MCF 10A (cell line): ENCODE measurements at regions not wholly inside any gene's neighbourhood (a gene's known extent, or its start where the extent isn't known, plus 50 kb on each side); places are given as distances from the start of the nearest gene placed in this dataset.
"Not testable (repeated sequence)": the region's sequence is repeated elsewhere in the genome, so short reads cannot be mapped to it uniquely, and the experiment has no call there.

Source experiments
- BruUV-seq: library from RNA; stranded (reverse); fragments of 400-500 nt; replicated peaks from 2 replicates; lab custom pipeline; 2021; lab: Mats Ljungman, UMichigan
- CTCF ChIA-PET: fragments of 300-600 bp; sonication (Branson Sonifier 250); formaldehyde crosslinking; extraction: SDS; loops from one replicate; lab custom pipeline; 2021; ENCODE audit warnings: antibody characterized with exemption, inconsistent platforms; lab: Yijun Ruan, JAX
- POLR2A ChIA-PET: fragments of 300-600, 350-650 bp; sonication (Branson Sonifier 250); formaldehyde crosslinking; extraction: SDS; loops from one replicate; lab custom pipeline; 2020; ENCODE audit warnings: antibody characterized with exemption, inconsistent platforms; lab: Yijun Ruan, JAX
- DNase-seq: peaks from one replicate; pipeline ENCODE4 v3.0.0-alpha.2; 2018; ENCODE audit not compliant: unreplicated experiment
- H3K27ac Mint-ChIP-seq: one replicate; pipeline ENCODE4 v1.8.0; 2022; ENCODE audit warnings: mild to moderate bottlenecking, low read depth, mixed read lengths; ENCODE audit not compliant: unreplicated experiment
- H3K27me3 Mint-ChIP-seq: one replicate; pipeline ENCODE4 v1.8.0; 2022; ENCODE audit warnings: mixed read lengths; ENCODE audit not compliant: insufficient read depth, unreplicated experiment
- H3K36me3 Mint-ChIP-seq: one replicate; pipeline ENCODE4 v1.8.0; 2022; ENCODE audit warnings: mild to moderate bottlenecking, moderate library complexity, mixed read lengths; ENCODE audit not compliant: insufficient read depth, unreplicated experiment
- H3K4me1 Mint-ChIP-seq: one replicate; pipeline ENCODE4 v1.8.0; 2022; ENCODE audit warnings: mixed read lengths; ENCODE audit not compliant: insufficient read depth, unreplicated experiment
- H3K4me3 Mint-ChIP-seq: one replicate; pipeline ENCODE4 v1.8.0; 2022; ENCODE audit warnings: mild to moderate bottlenecking, moderate library complexity, mixed read lengths; ENCODE audit not compliant: unreplicated experiment
- H3K9me3 Mint-ChIP-seq: one replicate; pipeline ENCODE4 v1.8.0; 2022; ENCODE audit warnings: mixed read lengths; ENCODE audit not compliant: unreplicated experiment
- CTCF ChIP-seq: fragments of 200-600 bp; IDR thresholded peaks from one replicate; pipeline ENCODE4 v1.8.0; 2022; ENCODE audit warnings: antibody characterized with exemption, mild to moderate bottlenecking; ENCODE audit not compliant: unreplicated experiment
- intact Hi-C: fragments of 100-400 bp; cut with micrococcal nuclease; formaldehyde crosslinking; loops from 2 replicates; pipeline ENCODE4 v1.14.1; 2022

GRCh38 chr1:181926697-181927096, 134.8 kb downstream of the ZNF648 start:
- Mint-ChIP-seq H3K27ac (no peak overlapping the region), H3K4me3 (no peak overlapping the region), H3K9me3 (no peaks in the 10 kb centered on the region), H3K36me3 (no peaks in the 10 kb centered on the region), H3K27me3 (peaks cover 29% of the 10 kb centered on the region), H3K4me1 (no peaks in the 10 kb centered on the region)
- ChIA-PET POLR2A (no interaction called here), CTCF (interaction anchor here (0.5 to 5.1 kb wide), 7 partner anchors 11 to 483 kb away, joined by 3 to 89 read pairs (median 4); partner anchors contain the start of gene CACNA1E)
- BruUV-seq: no TSS peak
- intact Hi-C loops: no loop called here
- TF ChIP-seq CTCF: no peak
- no peak for DNase-seq

- H3K4me1 Mint-ChIP-seq, intact Hi-C loops, CTCF ChIA-PET, H3K36me3 Mint-ChIP-seq, DNase-seq, H3K4me3 Mint-ChIP-seq, H3K27ac Mint-ChIP-seq, POLR2A ChIA-PET, H3K9me3 Mint-ChIP-seq, BruUV-seq: not testable (repeated sequence)
- H3K27me3 Mint-ChIP-seq: peaks cover 37% of the 10 kb centered on the region
Measured at GRCh38 chr1:181924034-181924433, 137.5 kb downstream of the ZNF648 start.

GRCh38 chr1:181919542-181919941, 142.0 kb downstream of the ZNF648 start:
- no peaks in the 10 kb centered on the region for H3K36me3 Mint-ChIP-seq
- ChIA-PET CTCF (interaction anchor here (0.7 to 2.1 kb wide), 8 partner anchors 10 to 441 kb away, joined by 3 to 11 read pairs (median 5); no protein-coding TSS in a partner anchor), POLR2A (interaction anchor here (0.6 to 0.8 kb wide), 2 partner anchors 13 to 483 kb away, joined by 3 read pairs; no protein-coding TSS in a partner anchor)
- peaks cover 7% of the 10 kb centered on the region for H3K9me3 Mint-ChIP-seq
- no peak for DNase-seq
- no TSS peak for BruUV-seq
- intact Hi-C loops: no loop called here
- H3K27ac Mint-ChIP-seq: no peak overlapping the region
- H3K4me3 Mint-ChIP-seq: no peak overlapping the region
- TF ChIP-seq CTCF: no peak
- H3K4me1 Mint-ChIP-seq: no peaks in the 10 kb centered on the region
- H3K27me3 Mint-ChIP-seq: peaks cover 18% of the 10 kb centered on the region

GRCh38 chr1:181918880-181919525, 142.5 kb downstream of the ZNF648 start:
- no peak for TF ChIP-seq CTCF
- H3K9me3 Mint-ChIP-seq: peaks cover 7% of the 10 kb centered on the region

More at GRCh38 chr1:181918880-181919525, 142.5 kb downstream of the ZNF648 start:
- H3K4me1 Mint-ChIP-seq: no peaks in the 10 kb centered on the region
- intact Hi-C loops: no loop called here
- H3K27ac Mint-ChIP-seq: no peak overlapping the region
- peaks cover 18% of the 10 kb centered on the region for H3K27me3 Mint-ChIP-seq
- CTCF ChIA-PET: interaction anchor here (0.7 to 1.7 kb wide), 5 partner anchors 10 to 440 kb away, joined by 3 to 11 read pairs (median 5); no protein-coding TSS in a partner anchor
- H3K36me3 Mint-ChIP-seq: no peaks in the 10 kb centered on the region
- BruUV-seq: no TSS peak
- no peak overlapping the region for H3K4me3 Mint-ChIP-seq
- POLR2A ChIA-PET: interaction anchor here (0.6 to 0.8 kb wide), 2 partner anchors 14 to 482 kb away, joined by 3 read pairs; no protein-coding TSS in a partner anchor
- no peak for DNase-seq
